ENCODE measurements at regions not wholly inside any gene's neighbourhood (a gene's known extent, or its start where the extent isn't known, plus 50 kb on each side); places are given as distances from the start of the nearest gene placed in this dataset.

GRCh38 chr5:164998142-164998541 is 1492.7 kb downstream of the MAT2B start:
- no peak for TF ChIP-seq RXRA (IDR thresholded peaks at IDR 0.05)
- TF ChIP-seq ATF3 (IDR thresholded peaks at IDR 0.05) = no peak
- no peak for TF ChIP-seq HNF4A (conservative IDR thresholded peaks at IDR 0.05)
- no peak for TF ChIP-seq HNF4G (IDR thresholded peaks at IDR 0.05)
- no peak for TF ChIP-seq ZBTB33 (IDR thresholded peaks at IDR 0.05)
- no peak for TF ChIP-seq SP1 (IDR thresholded peaks at IDR 0.05)
- no peak for TF ChIP-seq EGR1 (IDR thresholded peaks at IDR 0.05; ENCODE audit: low read depth in 2 of 2)
- no peak for TF ChIP-seq MAX (IDR thresholded peaks at IDR 0.05)
- no peak for TF ChIP-seq CTCF (IDR thresholded peaks at IDR 0.05; ENCODE audit: low read depth, low read length, missing input control)
- no peak for TF ChIP-seq FOXA1 (IDR thresholded peaks at IDR 0.05)
- TF ChIP-seq FOXA2 (IDR thresholded peaks at IDR 0.05) = no peak
- no peak for TF ChIP-seq REST (IDR thresholded peaks at IDR 0.05)
- TF ChIP-seq RAD21 (IDR thresholded peaks at IDR 0.05) = no peak
- no peak for TF ChIP-seq NR2F2 (IDR thresholded peaks at IDR 0.05)
- no peak for TF ChIP-seq YY1 (IDR thresholded peaks at IDR 0.05)
- TF ChIP-seq JUND (IDR thresholded peaks at IDR 0.05) = no peak
- no peak for TF ChIP-seq TAF1 (conservative IDR thresholded peaks at IDR 0.05)
- TF ChIP-seq GABPA (IDR thresholded peaks at IDR 0.05 in 1 of 2, conservative IDR thresholded peaks at IDR 0.05 in 1 of 2) = no peak
- Histone ChIP-seq H3K4me1 (ENCODE audit: control insufficient read depth in 4 of 4, insufficient read depth in 4 of 4, low read length in 3 of 4) (no peaks in the 10 kb centered on the region), H3K27ac (ENCODE audit: low read depth in 1 of 2, low read length in 2 of 2) (no peak overlapping the region)

More at GRCh38 chr5:164998142-164998541, 1492.7 kb downstream of the MAT2B start:
- Histone ChIP-seq H3K4me3 (ENCODE audit: low read depth in 1 of 3, low read length in 3 of 3) (no peak overlapping the region), H3K36me3 (ENCODE audit: control insufficient read depth in 4 of 4, insufficient read depth in 3 of 4, low read depth in 1 of 4, low read length in 3 of 4) (no peaks in the 10 kb centered on the region), H3K27me3 (ENCODE audit: control insufficient read depth in 4 of 4, insufficient read depth in 4 of 4, low read length in 3 of 4) (no peaks in the 10 kb centered on the region), H3K9ac (ENCODE audit: low read depth in 1 of 2, low read length in 2 of 2) (no peak overlapping the region), H3K9me3 (ENCODE audit: control insufficient read depth in 4 of 4, low read length in 3 of 4) (no peaks in the 10 kb centered on the region)
- no peak for DNase-seq (ENCODE audit: low spot score)

Data from liver (tissue), 7 donors.